ENCODE measurements at regions not wholly inside any gene's neighbourhood (a gene's known extent, or its start where the extent isn't known, plus 50 kb on each side); places are given as distances from the start of the nearest gene placed in this dataset.

DNA sequence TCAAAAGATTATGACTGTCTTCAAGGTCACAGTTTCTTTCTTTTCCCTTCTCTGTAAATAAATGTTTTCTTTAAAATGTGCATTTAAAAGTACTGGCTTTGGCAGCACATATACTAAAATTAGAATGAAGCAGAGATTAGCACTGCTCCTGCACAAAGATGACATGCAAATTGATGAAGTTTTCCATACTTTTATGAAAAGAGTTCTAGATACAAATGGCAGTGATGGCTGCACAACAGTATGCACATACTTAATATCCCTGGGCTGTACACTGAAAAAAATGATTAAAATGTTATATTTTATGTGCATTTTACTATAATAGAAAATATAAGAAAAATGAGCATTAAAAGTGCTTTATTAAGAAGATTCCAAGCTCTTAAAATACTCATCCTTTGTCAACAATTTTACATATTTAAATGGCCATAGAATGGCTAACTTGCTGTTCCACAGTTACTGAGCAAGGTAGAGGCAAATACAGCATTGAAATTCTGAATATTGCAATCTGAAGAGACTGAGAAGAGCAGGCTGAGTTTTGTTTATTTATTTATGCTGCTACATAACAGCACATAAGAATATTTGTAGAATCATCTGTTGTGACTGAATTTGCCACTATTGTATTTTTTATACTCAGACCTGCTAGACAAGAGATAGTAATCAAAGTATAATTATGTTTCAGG lies 117.8 kb downstream of the GPR37 start:
- ChIA-PET CTCF (no interaction called here), POLR2A (no interaction called here)
- H3K4me1 Mint-ChIP-seq = peaks cover 4% of the 10 kb centered on the region; the same call in 1 of the 2 replicates
- no peak for ATAC-seq
- no peak for TF ChIP-seq IRF2 (CRISPR knock-in tag; IDR thresholded peaks at IDR 0.05; ENCODE audit: borderline replicate concordance, low read depth)
- no peak for TF ChIP-seq ZNF138 (CRISPR knock-in tag; conservative IDR thresholded peaks at IDR 0.05)
- no peak for TF ChIP-seq ZNF416 (CRISPR knock-in tag; IDR thresholded peaks at IDR 0.05)
- no peak for TF ChIP-seq CREB1 (CRISPR knock-in tag; IDR thresholded peaks at IDR 0.05)
- no peak for TF ChIP-seq ARID4B (CRISPR knock-in tag; IDR thresholded peaks at IDR 0.05; ENCODE audit: borderline replicate concordance)
- no peak for TF ChIP-seq NFE2L1 (CRISPR knock-in tag; IDR thresholded peaks at IDR 0.05)
- TF ChIP-seq, protein P1, sequence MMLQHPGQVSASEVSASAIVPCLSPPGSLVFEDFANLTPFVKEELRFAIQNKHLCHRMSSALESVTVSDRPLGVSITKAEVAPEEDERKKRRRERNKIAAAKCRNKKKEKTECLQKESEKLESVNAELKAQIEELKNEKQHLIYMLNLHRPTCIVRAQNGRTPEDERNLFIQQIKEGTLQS (CRISPR knock-in tag; conservative IDR thresholded peaks at IDR 0.05) = no peak
- no peak for TF ChIP-seq SP1 (CRISPR knock-in tag; conservative IDR thresholded peaks at IDR 0.05)
- no peak for TF ChIP-seq FOXK1 (CRISPR knock-in tag; IDR thresholded peaks at IDR 0.05)
- no peak for TF ChIP-seq MYBL2 (CRISPR knock-in tag; IDR thresholded peaks at IDR 0.05)
- DNase-seq (ENCODE audit: low spot score) = no peak
- no peak overlapping the region for H3K4me3 Mint-ChIP-seq
- H3K36me3 Mint-ChIP-seq = no peaks in the 10 kb centered on the region
- H3K27ac Mint-ChIP-seq = no peak overlapping the region
- H3K27me3 Mint-ChIP-seq (ENCODE audit: low read depth) = no peaks in the 10 kb centered on the region
- H3K9me3 Mint-ChIP-seq = 0 out of 2 replicates have a peak, but pooled peaks cover 4% of the 10 kb centered on the region

- no peak for ATAC-seq
- DNase-seq (ENCODE audit: low spot score) = no peak
- Mint-ChIP-seq H3K4me3 (no peak overlapping the region), H3K9me3 (0 out of 2 replicates have a peak, but pooled peaks cover 4% of the 10 kb centered on the region), H3K4me1 (peaks cover 5% of the 10 kb centered on the region), H3K27ac (no peak overlapping the region), H3K36me3 (no peaks in the 10 kb centered on the region), H3K27me3 (ENCODE audit: low read depth) (no peaks in the 10 kb centered on the region)
- CTCF ChIA-PET = interaction anchor here (1.1 kb wide), 1 partner anchor 120 kb away, joined by 3 read pairs; the partner anchor contains the start of gene GPR37
- TF ChIP-seq, protein P2, sequence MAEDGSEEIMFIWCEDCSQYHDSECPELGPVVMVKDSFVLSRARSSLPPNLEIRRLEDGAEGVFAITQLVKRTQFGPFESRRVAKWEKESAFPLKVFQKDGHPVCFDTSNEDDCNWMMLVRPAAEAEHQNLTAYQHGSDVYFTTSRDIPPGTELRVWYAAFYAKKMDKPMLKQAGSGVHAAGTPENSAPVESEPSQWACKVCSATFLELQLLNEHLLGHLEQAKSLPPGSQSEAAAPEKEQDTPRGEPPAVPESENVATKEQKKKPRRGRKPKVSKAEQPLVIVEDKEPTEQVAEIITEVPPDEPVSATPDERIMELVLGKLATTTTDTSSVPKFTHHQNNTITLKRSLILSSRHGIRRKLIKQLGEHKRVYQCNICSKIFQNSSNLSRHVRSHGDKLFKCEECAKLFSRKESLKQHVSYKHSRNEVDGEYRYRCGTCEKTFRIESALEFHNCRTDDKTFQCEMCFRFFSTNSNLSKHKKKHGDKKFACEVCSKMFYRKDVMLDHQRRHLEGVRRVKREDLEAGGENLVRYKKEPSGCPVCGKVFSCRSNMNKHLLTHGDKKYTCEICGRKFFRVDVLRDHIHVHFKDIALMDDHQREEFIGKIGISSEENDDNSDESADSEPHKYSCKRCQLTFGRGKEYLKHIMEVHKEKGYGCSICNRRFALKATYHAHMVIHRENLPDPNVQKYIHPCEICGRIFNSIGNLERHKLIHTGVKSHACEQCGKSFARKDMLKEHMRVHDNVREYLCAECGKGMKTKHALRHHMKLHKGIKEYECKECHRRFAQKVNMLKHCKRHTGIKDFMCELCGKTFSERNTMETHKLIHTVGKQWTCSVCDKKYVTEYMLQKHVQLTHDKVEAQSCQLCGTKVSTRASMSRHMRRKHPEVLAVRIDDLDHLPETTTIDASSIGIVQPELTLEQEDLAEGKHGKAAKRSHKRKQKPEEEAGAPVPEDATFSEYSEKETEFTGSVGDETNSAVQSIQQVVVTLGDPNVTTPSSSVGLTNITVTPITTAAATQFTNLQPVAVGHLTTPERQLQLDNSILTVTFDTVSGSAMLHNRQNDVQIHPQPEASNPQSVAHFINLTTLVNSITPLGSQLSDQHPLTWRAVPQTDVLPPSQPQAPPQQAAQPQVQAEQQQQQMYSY (CRISPR knock-in tag; IDR thresholded peaks at IDR 0.05) = no peak
- TF ChIP-seq SMAD4 (CRISPR knock-in tag; IDR thresholded peaks at IDR 0.05) = no peak
- TF ChIP-seq, protein P1 (CRISPR knock-in tag; conservative IDR thresholded peaks at IDR 0.05) = no peak
- TF ChIP-seq IRF2 (CRISPR knock-in tag; IDR thresholded peaks at IDR 0.05; ENCODE audit: borderline replicate concordance, low read depth) = no peak
- no peak for TF ChIP-seq ZNF121 (CRISPR knock-in tag; IDR thresholded peaks at IDR 0.05)
- no peak for TF ChIP-seq ZNF512 (CRISPR knock-in tag; IDR thresholded peaks at IDR 0.05; ENCODE audit: borderline replicate concordance)
- TF ChIP-seq SP1 (CRISPR knock-in tag; conservative IDR thresholded peaks at IDR 0.05) = no peak
- no peak for TF ChIP-seq MYBL2 (CRISPR knock-in tag; IDR thresholded peaks at IDR 0.05)
- no peak for TF ChIP-seq HMGA2 (CRISPR knock-in tag; IDR thresholded peaks at IDR 0.05)
- TF ChIP-seq NR2C2 (CRISPR knock-in tag; IDR thresholded peaks at IDR 0.05) = no peak
- POLR2A ChIA-PET = no interaction called here
These were observed 119.9 kb downstream of the GPR37 start for GRCh38 chr7:124645704-124646103.

Data from WTC11 (cell line).